ENCODE measurements at regions not wholly inside any gene's neighbourhood (a gene's known extent, or its start where the extent isn't known, plus 50 kb on each side); places are given as distances from the start of the nearest gene placed in this dataset.
"Not testable (repeated sequence)": the region's sequence is repeated elsewhere in the genome, so short reads cannot be mapped to it uniquely, and the experiment has no call there.

DNA sequence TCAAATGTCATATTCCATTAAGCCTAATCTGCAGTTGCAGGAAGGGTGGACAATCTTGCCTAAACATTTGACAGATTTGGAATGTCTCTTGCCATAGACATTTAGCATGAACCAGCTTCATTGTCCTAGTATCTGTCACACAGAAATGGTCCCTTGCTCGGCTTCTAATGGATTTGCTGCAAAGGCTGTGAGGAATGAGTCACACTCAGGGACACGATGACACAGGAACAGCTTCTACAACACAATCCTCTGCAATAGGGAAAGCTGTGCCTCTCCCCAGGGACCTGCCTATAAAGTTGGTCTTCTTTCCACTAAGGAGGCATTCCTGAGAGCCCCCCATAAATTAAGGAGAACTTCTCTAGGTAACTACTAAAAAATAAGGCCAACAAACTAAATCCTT lies 155.1 kb upstream of the L3MBTL4 start:
- H3K27me3 Mint-ChIP-seq (ENCODE audit: insufficient read depth): no peaks in the 10 kb centered on the region
- DNase-seq: no peak
- no peak overlapping the region for H3K27ac Mint-ChIP-seq
- peaks cover 23% of the 10 kb centered on the region for H3K9me3 Mint-ChIP-seq
- no peak overlapping the region for H3K4me3 Mint-ChIP-seq
- no peak for TF ChIP-seq CTCF (IDR thresholded peaks at IDR 0.05)
- 0 out of 2 replicates have a peak, but pooled peaks cover 4% of the 10 kb centered on the region for H3K36me3 Mint-ChIP-seq (ENCODE audit: low read depth)
- no peaks in the 10 kb centered on the region for H3K4me1 Mint-ChIP-seq (ENCODE audit: low read depth)

DNA sequence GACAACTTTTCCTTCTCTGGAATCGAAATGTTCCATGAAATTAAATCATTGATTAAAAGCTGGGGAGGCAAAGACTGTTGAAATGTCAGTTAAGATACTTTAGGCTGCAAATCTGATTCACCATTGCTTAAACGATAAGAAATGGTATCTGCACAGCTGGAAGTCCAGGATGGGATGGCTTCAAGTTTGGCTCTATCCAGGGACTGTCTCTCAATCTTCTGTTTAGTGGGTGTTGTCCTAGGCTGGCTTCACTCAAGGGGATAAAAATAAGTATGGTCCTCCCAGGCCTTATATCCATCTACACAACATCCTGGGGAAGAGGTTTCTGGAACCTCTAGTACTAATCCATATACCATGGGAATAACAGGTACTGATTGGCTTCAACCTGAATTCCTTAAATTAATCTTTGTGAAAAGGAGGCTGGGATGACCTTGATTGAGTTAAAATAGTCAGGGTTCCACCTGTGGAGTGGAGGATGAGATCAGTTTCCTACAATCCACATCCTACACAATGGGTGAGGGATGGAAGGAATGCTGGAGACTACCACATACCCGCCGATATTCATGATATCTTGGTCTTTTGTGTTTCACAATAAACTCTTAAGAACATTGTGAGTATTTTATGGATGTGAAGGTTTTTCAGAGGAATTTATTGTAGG lies 156.0 kb upstream of the L3MBTL4 start:
- DNase-seq: no peak
- H3K27me3 Mint-ChIP-seq (ENCODE audit: insufficient read depth): no peaks in the 10 kb centered on the region
- no peaks in the 10 kb centered on the region for H3K4me1 Mint-ChIP-seq (ENCODE audit: low read depth)
- no peak overlapping the region for H3K27ac Mint-ChIP-seq
- peaks cover 21% of the 10 kb centered on the region for H3K9me3 Mint-ChIP-seq
- 0 out of 2 replicates have a peak, but pooled peaks cover 4% of the 10 kb centered on the region for H3K36me3 Mint-ChIP-seq (ENCODE audit: low read depth)
- no peak overlapping the region for H3K4me3 Mint-ChIP-seq
- no peak for TF ChIP-seq CTCF (IDR thresholded peaks at IDR 0.05)

DNA sequence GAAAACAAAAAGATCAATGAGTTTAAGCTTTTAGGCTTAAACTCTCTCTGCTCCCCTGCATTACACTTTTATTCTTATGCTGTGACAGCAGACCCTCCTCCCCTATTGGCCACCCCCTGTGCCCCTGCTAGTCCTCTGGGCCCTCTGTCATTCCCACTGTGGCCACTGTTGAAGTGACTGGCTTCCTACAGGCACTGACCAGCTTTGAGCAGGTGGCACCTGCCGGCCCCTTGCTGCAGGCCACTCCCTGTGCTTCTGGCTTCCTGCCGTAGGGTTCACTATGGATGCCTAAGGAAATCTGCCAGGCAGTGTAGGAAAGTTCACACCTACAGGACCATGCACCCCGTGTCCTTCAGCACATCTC lies 156.5 kb upstream of the L3MBTL4 start:
- DNase-seq: no peak
- no peak for TF ChIP-seq CTCF (IDR thresholded peaks at IDR 0.05)
- Mint-ChIP-seq H3K9me3 (peaks cover 21% of the 10 kb centered on the region), H3K36me3 (ENCODE audit: low read depth) (0 out of 2 replicates have a peak, but pooled peaks cover 4% of the 10 kb centered on the region), H3K27ac (no peak overlapping the region), H3K4me3 (no peak overlapping the region), H3K27me3 (ENCODE audit: insufficient read depth) (no peaks in the 10 kb centered on the region), H3K4me1 (ENCODE audit: low read depth) (no peaks in the 10 kb centered on the region)

DNA sequence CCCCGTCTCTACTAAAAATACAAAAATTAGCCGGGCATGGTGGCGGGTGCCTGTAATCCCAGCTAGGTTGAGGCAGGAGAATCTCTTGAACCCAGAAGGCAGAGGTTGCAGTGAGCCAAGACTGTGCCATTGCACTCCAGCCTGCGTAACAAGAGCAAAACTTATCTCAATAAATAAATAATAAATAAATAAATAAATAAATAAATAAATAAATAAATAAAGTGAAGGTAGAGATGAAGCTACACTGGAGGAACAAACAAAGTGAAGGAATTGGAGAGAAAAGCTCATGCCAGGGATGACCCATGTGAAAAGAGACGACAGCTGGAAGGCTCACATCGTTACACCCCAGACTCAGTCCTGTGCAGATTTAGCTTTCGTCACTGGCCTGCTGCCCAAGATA lies 157.3 kb upstream of the ARHGAP28 start:
- H3K36me3 Mint-ChIP-seq (ENCODE audit: low read depth); H3K27ac Mint-ChIP-seq; H3K4me1 Mint-ChIP-seq (ENCODE audit: low read depth): not testable (repeated sequence)

DNA sequence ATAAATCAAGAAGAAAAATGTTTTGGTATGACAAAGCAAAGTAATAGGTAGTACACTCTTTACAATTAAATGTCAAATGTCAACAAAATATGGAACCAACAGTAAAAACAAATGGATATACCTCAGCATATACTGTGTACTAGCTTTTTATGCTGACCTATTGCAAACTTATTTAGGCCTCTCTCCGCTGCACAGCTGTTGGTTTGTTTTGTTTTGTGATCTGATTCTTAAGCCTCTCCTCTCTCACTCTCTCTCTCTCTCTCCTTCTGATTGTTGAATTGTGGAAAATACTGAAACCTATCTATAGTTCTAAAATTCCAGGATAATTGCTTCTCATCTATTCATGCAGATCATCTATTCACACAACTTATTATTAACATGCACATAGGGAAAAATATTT lies 154.9 kb upstream of the ARHGAP28 start:
- Mint-ChIP-seq H3K4me3 (no peak overlapping the region), H3K4me1 (ENCODE audit: low read depth) (no peaks in the 10 kb centered on the region), H3K9me3 (peaks cover 25% of the 10 kb centered on the region), H3K27me3 (ENCODE audit: insufficient read depth) (peaks cover 3% of the 10 kb centered on the region; the same call in 1 of the 2 replicates), H3K27ac (no peak overlapping the region), H3K36me3 (ENCODE audit: low read depth) (no peaks in the 10 kb centered on the region)
- no peak for DNase-seq
- TF ChIP-seq CTCF (IDR thresholded peaks at IDR 0.05): no peak

More for the DNA sequence above, 157.3 kb upstream of the ARHGAP28 start:
- H3K9me3 Mint-ChIP-seq: peaks cover 25% of the 10 kb centered on the region
- not testable (repeated sequence) for H3K4me3 Mint-ChIP-seq; H3K27me3 Mint-ChIP-seq (ENCODE audit: insufficient read depth); DNase-seq

DNA sequence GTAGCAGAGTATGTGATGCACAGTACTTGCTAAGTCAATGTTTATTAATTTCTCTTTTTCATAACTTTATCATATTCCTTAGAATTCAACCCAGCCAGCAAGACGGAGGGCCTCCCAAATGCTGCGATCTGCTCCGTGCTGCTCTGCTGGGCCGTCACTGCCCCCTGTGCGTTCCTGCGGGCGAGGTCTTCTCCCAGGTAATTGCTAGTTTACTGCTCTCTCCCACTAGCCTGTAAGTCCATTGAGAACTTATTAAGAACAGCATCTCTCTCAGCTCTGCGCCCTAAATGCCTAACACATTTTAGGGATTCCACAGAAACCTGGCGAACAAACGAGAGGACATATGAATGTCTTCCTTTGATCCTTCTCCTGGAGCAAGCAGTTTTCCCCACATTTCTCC lies 153.6 kb upstream of the ARHGAP28 start:
- Mint-ChIP-seq H3K36me3 (ENCODE audit: low read depth) (no peaks in the 10 kb centered on the region), H3K4me3 (no peak overlapping the region), H3K27ac (no peak overlapping the region), H3K4me1 (ENCODE audit: low read depth) (no peaks in the 10 kb centered on the region), H3K27me3 (ENCODE audit: insufficient read depth) (peaks cover 3% of the 10 kb centered on the region; the same call in 1 of the 2 replicates), H3K9me3 (peaks cover 21% of the 10 kb centered on the region)
- no peak for DNase-seq
- no peak for TF ChIP-seq CTCF (IDR thresholded peaks at IDR 0.05)
